GM12878 (cell line): ENCODE measurements at regions not wholly inside any gene's neighbourhood (a gene's known extent, or its start where the extent isn't known, plus 50 kb on each side); places are given as distances from the start of the nearest gene placed in this dataset.

ENCODE experiments used
- CBFB ChIP-seq: IDR thresholded peaks from 2 replicates; pipeline ENCODE4 v1.6.1; 2016; ENCODE audit warnings: antibody characterized with exemption, low read depth
- CEBPZ ChIP-seq: fragments of 150-350 bp; IDR thresholded peaks from 2 replicates; pipeline ENCODE4 v1.6.1; 2016; ENCODE audit warnings: low read depth, low read length
- CREM ChIP-seq: IDR thresholded peaks from 2 replicates; pipeline ENCODE4 v1.6.1; 2014; ENCODE audit warnings: antibody characterized with exemption, low read depth
- EP300 ChIP-seq, 2 experiments: fragments of 150-350 bp in 1 of 2; IDR thresholded peaks; 2 replicates each; pipeline ENCODE4 v1.6.1; 2011 to 2012; ENCODE audit warnings: low read depth in 2 of 2, low read length in 2 of 2, borderline replicate concordance in 1 of 2, improper control_type of control experiment in 1 of 2, inconsistent platforms in 1 of 2; ENCODE audit not compliant: control insufficient read depth in 1 of 2
- GATAD2B ChIP-seq: fragments of 450-650 bp; conservative IDR thresholded peaks from 2 replicates; pipeline ENCODE4 v1.6.1; 2017; ENCODE audit warnings: low read depth, mild to moderate bottlenecking, moderate library complexity
- HDAC6 ChIP-seq: fragments of 200-600 bp; sonication (generic); IDR thresholded peaks from one replicate; pipeline ENCODE4 v1.8.0; 2017; ENCODE audit warnings: antibody characterized with exemption; ENCODE audit not compliant: unreplicated experiment
- IRF3 ChIP-seq: fragments of 450-650 bp; IDR thresholded peaks from 2 replicates; pipeline ENCODE4 v1.6.1; 2014; ENCODE audit warnings: mild to moderate bottlenecking
- IRF4 ChIP-seq: IDR thresholded peaks from 2 replicates; pipeline ENCODE4 v1.6.1; 2011; ENCODE audit warnings: low read depth, low read length
- KLF5 ChIP-seq: fragments of 450-650 bp; IDR thresholded peaks from 2 replicates; pipeline ENCODE4 v1.6.1; 2014; ENCODE audit warnings: mild to moderate bottlenecking; ENCODE audit not compliant: partially characterized antibody
- MAX ChIP-seq: IDR thresholded peaks from 2 replicates; pipeline ENCODE4 v1.6.1; 2012; ENCODE audit warnings: low read depth, low read length, improper control_type of control experiment
- PML ChIP-seq: IDR thresholded peaks from 2 replicates; pipeline ENCODE4 v1.6.1; 2012; ENCODE audit warnings: low read length, inconsistent platforms
- PRDM15 ChIP-seq: fragments of 450-650 bp; formaldehyde crosslinking; IDR thresholded peaks from 2 replicates; pipeline ENCODE4 v1.4.0; 2020; ENCODE audit warnings: mild to moderate bottlenecking, moderate library complexity
- RBBP5 ChIP-seq: fragments of 200-600 bp; sonication (generic); conservative IDR thresholded peaks from 2 replicates; pipeline ENCODE4 v1.6.1; 2016
- RCOR1 ChIP-seq: conservative IDR thresholded peaks from 2 replicates; pipeline ENCODE4 v1.6.1; 2012; ENCODE audit warnings: low read depth, low read length, improper control_type of control experiment
- SRF ChIP-seq, 2 experiments: IDR thresholded peaks; 2 replicates each; pipeline ENCODE4 v1.6.1; 2011; ENCODE audit warnings: low read depth in 2 of 2, low read length in 2 of 2, mild to moderate bottlenecking in 1 of 2, moderate library complexity in 1 of 2
- TCF7 ChIP-seq: IDR thresholded peaks from 2 replicates; pipeline ENCODE4 v1.6.1; 2014; ENCODE audit warnings: antibody characterized with exemption, borderline replicate concordance
- USF1 ChIP-seq: IDR thresholded peaks from 2 replicates; pipeline ENCODE4 v1.6.1; 2011; ENCODE audit warnings: borderline replicate concordance, low read depth, mild to moderate bottlenecking, moderate library complexity, mixed read lengths, low read length; ENCODE audit not compliant: insufficient read depth; ENCODE audit errors: extremely low read length
- ZNF217 ChIP-seq: fragments of 450-650 bp; IDR thresholded peaks from 2 replicates; pipeline ENCODE4 v1.6.1; 2017; ENCODE audit warnings: antibody characterized with exemption, mild to moderate bottlenecking
- ZNF24 ChIP-seq: fragments of 450-650 bp; IDR thresholded peaks from 2 replicates; pipeline ENCODE4 v1.6.1; 2017; ENCODE audit warnings: antibody characterized with exemption, mild to moderate bottlenecking
- ZSCAN29 ChIP-seq: fragments of 450-650 bp; IDR thresholded peaks from 2 replicates; pipeline ENCODE4 v1.6.1; 2017; ENCODE audit warnings: mild to moderate bottlenecking, moderate library complexity

- TF ChIP-seq IRF4 (peak; percentile 88), RBBP5 (no peak), CBFB (0 out of 2 replicates have a peak, but pooled peaks have one; percentile 50), CEBPZ (no peak), USF1 (no peak), PML (0 out of 2 replicates have a peak, but pooled peaks have one; percentile 41), GATAD2B (peak; percentile 43; the same call in 1 of the 2 replicates), TCF7 (no peak), HDAC6 (no peak), EP300 (IDR thresholded peaks at IDR 0.05; ENCODE audit: borderline replicate concordance in 1 of 2, control insufficient read depth in 1 of 2, low read depth in 2 of 2, low read length in 2 of 2) (peak; percentile 81 to 96), ZNF217 (peak; percentile 79; the same call in 1 of the 2 replicates), IRF3 (no peak), ZSCAN29 (peak; percentile 24; the same call in 1 of the 2 replicates), RCOR1 (0 out of 2 replicates have a peak, but pooled peaks have one; percentile 3), CREM (peak; percentile 78; the same call in 1 of the 2 replicates), KLF5 (peak; percentile 75), SRF (IDR thresholded peaks at IDR 0.05; ENCODE audit: low read depth in 2 of 2, low read length in 2 of 2) (no peak), ZNF24 (no peak), PRDM15 (CRISPR knock-in tag) (no peak), MAX (no peak)
These were observed 143.6 kb upstream of the GRM7 start (continued) for GRCh38 chr3:6717026-6717943.
